ENCODE measurements at regions not wholly inside any gene's neighbourhood (a gene's known extent, or its start where the extent isn't known, plus 50 kb on each side); places are given as distances from the start of the nearest gene placed in this dataset.

GRCh38 chr9:105117234-105117633 lies 127.2 kb upstream of the SLC44A1 start:
- TF ChIP-seq CTCF (IDR thresholded peaks at IDR 0.05; ENCODE audit: poor library complexity) = no peak
- no peak for TF ChIP-seq EZH2phosphoT487 (IDR thresholded peaks at IDR 0.05; ENCODE audit: low read depth, severe bottlenecking, unreplicated experiment)
